ENCODE measurements at regions not wholly inside any gene's neighbourhood (a gene's known extent, or its start where the extent isn't known, plus 50 kb on each side); places are given as distances from the start of the nearest gene placed in this dataset.

GRCh38 chr13:65368832-65369231, 1861.3 kb downstream of the PCDH9 start:
- no peak overlapping the region for H3K4me2 ChIP-seq (ENCODE audit: low read depth, low read length)
- no peaks in the 10 kb centered on the region for H3K27me3 ChIP-seq (ENCODE audit: control insufficient read depth, insufficient read depth, low read length)
- H3K4me1 ChIP-seq (ENCODE audit: control insufficient read depth, insufficient read depth, low read length): no peaks in the 10 kb centered on the region
- no peaks in the 10 kb centered on the region for H3K79me1 ChIP-seq (ENCODE audit: low read depth in 1 of 2, low read length in 2 of 2)
- ChIA-PET POLR2A (ENCODE audit: unreplicated experiment) (no interaction called here), CTCF (no interaction called here)
- no peak overlapping the region for H3K56ac ChIP-seq (ENCODE audit: extremely low read depth, insufficient read depth, low read length)
- intact Hi-C loops (cut with micrococcal nuclease) (no loop called here), dilution Hi-C loops (cut with HindIII; ENCODE audit: low sequenced_read_pairs, unreplicated experiment) (no loop called here), in situ Hi-C loops (cut with MboI; ENCODE audit: low sequenced_read_pairs) (no loop called here)
- no peak overlapping the region for H2AK9ac ChIP-seq (replicated peaks; ENCODE audit: low read depth, low read length, poor library complexity)
- BruUV-seq (replicated peaks): no TSS peak
- no CpG with 5 or more reads among the region's 6 CpGs for WGBS, 2 experiments (ENCODE audit: extremely low coverage in 2 of 2, insufficient read length in 1 of 2)
- H4K20me1 ChIP-seq (ENCODE audit: insufficient read depth, low read length): no peaks in the 10 kb centered on the region
- no peak overlapping the region for H2BK5ac ChIP-seq (ENCODE audit: low read depth, low read length, poor library complexity, severe bottlenecking)
- H2AFZ ChIP-seq (replicated peaks; ENCODE audit: low read length, poor library complexity): no peak overlapping the region
- no peak overlapping the region for H4K91ac ChIP-seq (ENCODE audit: insufficient read depth, low read depth, low read length)
- no peak overlapping the region for H3K14ac ChIP-seq (replicated peaks; ENCODE audit: low read depth, low read length)
- no peak overlapping the region for H3K18ac ChIP-seq (ENCODE audit: low read depth, low read length)
- H3K23ac ChIP-seq (ENCODE audit: low read depth, low read length): no peak overlapping the region
- no peak overlapping the region for H3K27ac ChIP-seq (ENCODE audit: insufficient read depth, low read length)
- H3K36me3 ChIP-seq (ENCODE audit: control insufficient read depth, insufficient read depth, low read length): no peaks in the 10 kb centered on the region
- H2AK5ac ChIP-seq (ENCODE audit: low read depth, low read length): no peak overlapping the region
- TF ChIP-seq, protein P1, sequence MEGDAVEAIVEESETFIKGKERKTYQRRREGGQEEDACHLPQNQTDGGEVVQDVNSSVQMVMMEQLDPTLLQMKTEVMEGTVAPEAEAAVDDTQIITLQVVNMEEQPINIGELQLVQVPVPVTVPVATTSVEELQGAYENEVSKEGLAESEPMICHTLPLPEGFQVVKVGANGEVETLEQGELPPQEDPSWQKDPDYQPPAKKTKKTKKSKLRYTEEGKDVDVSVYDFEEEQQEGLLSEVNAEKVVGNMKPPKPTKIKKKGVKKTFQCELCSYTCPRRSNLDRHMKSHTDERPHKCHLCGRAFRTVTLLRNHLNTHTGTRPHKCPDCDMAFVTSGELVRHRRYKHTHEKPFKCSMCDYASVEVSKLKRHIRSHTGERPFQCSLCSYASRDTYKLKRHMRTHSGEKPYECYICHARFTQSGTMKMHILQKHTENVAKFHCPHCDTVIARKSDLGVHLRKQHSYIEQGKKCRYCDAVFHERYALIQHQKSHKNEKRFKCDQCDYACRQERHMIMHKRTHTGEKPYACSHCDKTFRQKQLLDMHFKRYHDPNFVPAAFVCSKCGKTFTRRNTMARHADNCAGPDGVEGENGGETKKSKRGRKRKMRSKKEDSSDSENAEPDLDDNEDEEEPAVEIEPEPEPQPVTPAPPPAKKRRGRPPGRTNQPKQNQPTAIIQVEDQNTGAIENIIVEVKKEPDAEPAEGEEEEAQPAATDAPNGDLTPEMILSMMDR (conservative IDR thresholded peaks at IDR 0.05; ENCODE audit: low read depth, low read length): no peak
- TF ChIP-seq CHD1 (IDR thresholded peaks at IDR 0.05; ENCODE audit: low read depth, low read length): no peak
- no peak for TF ChIP-seq RCOR1 (IDR thresholded peaks at IDR 0.05; ENCODE audit: insufficient replicate concordance, low read length)
- TF ChIP-seq SMC3 (IDR thresholded peaks at IDR 0.05; ENCODE audit: low read depth, low read length): no peak
- no peak for TF ChIP-seq RFX5 (IDR thresholded peaks at IDR 0.05; ENCODE audit: low read depth, low read length)
- TF ChIP-seq BHLHE40 (IDR thresholded peaks at IDR 0.05; ENCODE audit: low read depth, low read length): no peak
- TF ChIP-seq ELK1 (IDR thresholded peaks at IDR 0.05; ENCODE audit: borderline replicate concordance, low read depth, low read length): no peak
- TF ChIP-seq RAD21 (IDR thresholded peaks at IDR 0.05; ENCODE audit: low read length): no peak
- no peak overlapping the region for H2BK20ac ChIP-seq (ENCODE audit: low read depth, low read length)
- no peak overlapping the region for H3K4ac ChIP-seq (ENCODE audit: low read depth, low read length)
- ATAC-seq (ENCODE audit: low read depth) (no peak), DNase-seq (no peak)
- H4K5ac ChIP-seq (ENCODE audit: low read depth, low read length): no peak overlapping the region
- H3K9me3 ChIP-seq (ENCODE audit: control insufficient read depth, insufficient read depth, low read length): no peaks in the 10 kb centered on the region
- no peak overlapping the region for H3K4me3 ChIP-seq (ENCODE audit: insufficient read depth, low read depth, low read length)
- no peak overlapping the region for H3K9ac ChIP-seq (ENCODE audit: low read depth, low read length)
- H2BK15ac ChIP-seq (ENCODE audit: low read depth, low read length): no peak overlapping the region
- H4K8ac ChIP-seq (ENCODE audit: low read depth in 2 of 2, low read length in 2 of 2): no peak overlapping the region
- H2BK120ac ChIP-seq (ENCODE audit: low read depth, low read length): no peak overlapping the region
- no peaks in the 10 kb centered on the region for H3K9me1 ChIP-seq (ENCODE audit: insufficient read depth, low read length)
